ENCODE measurements at regions not wholly inside any gene's neighbourhood (a gene's known extent, or its start where the extent isn't known, plus 50 kb on each side); places are given as distances from the start of the nearest gene placed in this dataset.

GRCh38 chr3:43786526-43787305 lies 96.0 kb downstream of the ABHD5 start:
- TF ChIP-seq, protein P1, sequence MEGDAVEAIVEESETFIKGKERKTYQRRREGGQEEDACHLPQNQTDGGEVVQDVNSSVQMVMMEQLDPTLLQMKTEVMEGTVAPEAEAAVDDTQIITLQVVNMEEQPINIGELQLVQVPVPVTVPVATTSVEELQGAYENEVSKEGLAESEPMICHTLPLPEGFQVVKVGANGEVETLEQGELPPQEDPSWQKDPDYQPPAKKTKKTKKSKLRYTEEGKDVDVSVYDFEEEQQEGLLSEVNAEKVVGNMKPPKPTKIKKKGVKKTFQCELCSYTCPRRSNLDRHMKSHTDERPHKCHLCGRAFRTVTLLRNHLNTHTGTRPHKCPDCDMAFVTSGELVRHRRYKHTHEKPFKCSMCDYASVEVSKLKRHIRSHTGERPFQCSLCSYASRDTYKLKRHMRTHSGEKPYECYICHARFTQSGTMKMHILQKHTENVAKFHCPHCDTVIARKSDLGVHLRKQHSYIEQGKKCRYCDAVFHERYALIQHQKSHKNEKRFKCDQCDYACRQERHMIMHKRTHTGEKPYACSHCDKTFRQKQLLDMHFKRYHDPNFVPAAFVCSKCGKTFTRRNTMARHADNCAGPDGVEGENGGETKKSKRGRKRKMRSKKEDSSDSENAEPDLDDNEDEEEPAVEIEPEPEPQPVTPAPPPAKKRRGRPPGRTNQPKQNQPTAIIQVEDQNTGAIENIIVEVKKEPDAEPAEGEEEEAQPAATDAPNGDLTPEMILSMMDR (IDR thresholded peaks at IDR 0.05): no peak
- no peak for TF ChIP-seq POLR2A (IDR thresholded peaks at IDR 0.05)
